ENCODE measurements at regions not wholly inside any gene's neighbourhood (a gene's known extent, or its start where the extent isn't known, plus 50 kb on each side); places are given as distances from the start of the nearest gene placed in this dataset.

DNA sequence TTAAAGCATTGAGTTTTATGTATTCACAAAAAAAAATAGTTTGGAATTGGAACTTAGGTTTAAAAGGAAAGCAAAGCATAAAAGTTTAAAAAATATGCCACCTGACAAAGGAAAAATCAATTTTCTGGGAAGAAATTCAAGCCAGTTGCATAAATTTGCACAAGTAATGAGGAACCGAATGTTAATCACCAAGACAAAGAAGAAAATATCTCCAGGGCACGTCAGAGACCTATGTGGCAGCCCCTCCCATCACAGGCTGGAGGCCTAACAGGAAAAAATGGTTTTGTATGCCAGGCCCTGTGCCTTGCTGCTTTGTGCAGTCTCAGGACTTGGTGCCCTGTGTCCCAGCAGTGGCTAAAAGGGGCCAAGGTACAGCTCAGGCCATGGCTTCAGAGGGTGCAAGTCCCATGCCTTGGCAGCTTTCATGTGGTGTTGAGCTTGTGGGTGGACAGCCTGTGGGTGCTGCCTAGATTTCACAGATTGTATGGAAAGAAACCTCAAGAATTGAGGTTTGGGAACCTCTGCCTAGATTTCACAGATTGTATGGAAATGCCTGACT lies 767.2 kb upstream of the SLC10A2 start:
- H3K4me3 Mint-ChIP-seq (ENCODE audit: unreplicated experiment), result no peak overlapping the region

DNA sequence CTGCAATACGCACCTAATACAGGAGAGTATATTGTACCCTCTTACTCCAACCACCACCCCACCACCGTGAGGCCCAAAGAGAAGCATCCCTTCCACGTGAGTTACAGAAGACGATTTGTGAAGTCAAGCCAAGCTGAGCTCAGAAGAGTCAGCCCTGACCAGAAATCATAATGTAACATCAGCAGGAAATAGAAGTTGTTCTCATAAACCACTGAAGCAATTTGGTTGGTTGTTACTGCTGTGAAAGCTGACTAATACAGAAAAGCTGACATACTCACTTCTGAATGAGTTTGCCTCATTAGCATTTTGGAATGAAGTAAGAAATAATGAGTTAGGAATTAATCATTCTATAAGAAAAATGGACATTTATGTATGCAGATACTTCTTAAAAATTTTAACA lies 749.4 kb upstream of the SLC10A2 start:
- H3K27ac Mint-ChIP-seq (ENCODE audit: unreplicated experiment), result no peak overlapping the region
- H3K36me3 Mint-ChIP-seq (ENCODE audit: low read depth), result no peaks in the 10 kb centered on the region
- no peak for DNase-seq (ENCODE audit: low spot score)
- peaks cover 17% of the 10 kb centered on the region for H3K9me3 Mint-ChIP-seq (ENCODE audit: low read depth)
- no peaks in the 10 kb centered on the region for H3K27me3 Mint-ChIP-seq (ENCODE audit: low read depth)
- H3K4me1 Mint-ChIP-seq (ENCODE audit: low read depth), result peaks cover 14% of the 10 kb centered on the region
- no peak overlapping the region for H3K4me3 Mint-ChIP-seq (ENCODE audit: unreplicated experiment)
- TF ChIP-seq, protein P1, sequence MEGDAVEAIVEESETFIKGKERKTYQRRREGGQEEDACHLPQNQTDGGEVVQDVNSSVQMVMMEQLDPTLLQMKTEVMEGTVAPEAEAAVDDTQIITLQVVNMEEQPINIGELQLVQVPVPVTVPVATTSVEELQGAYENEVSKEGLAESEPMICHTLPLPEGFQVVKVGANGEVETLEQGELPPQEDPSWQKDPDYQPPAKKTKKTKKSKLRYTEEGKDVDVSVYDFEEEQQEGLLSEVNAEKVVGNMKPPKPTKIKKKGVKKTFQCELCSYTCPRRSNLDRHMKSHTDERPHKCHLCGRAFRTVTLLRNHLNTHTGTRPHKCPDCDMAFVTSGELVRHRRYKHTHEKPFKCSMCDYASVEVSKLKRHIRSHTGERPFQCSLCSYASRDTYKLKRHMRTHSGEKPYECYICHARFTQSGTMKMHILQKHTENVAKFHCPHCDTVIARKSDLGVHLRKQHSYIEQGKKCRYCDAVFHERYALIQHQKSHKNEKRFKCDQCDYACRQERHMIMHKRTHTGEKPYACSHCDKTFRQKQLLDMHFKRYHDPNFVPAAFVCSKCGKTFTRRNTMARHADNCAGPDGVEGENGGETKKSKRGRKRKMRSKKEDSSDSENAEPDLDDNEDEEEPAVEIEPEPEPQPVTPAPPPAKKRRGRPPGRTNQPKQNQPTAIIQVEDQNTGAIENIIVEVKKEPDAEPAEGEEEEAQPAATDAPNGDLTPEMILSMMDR (IDR thresholded peaks at IDR 0.05), result no peak

More for the DNA sequence above, 767.2 kb upstream of the SLC10A2 start:
- H3K36me3 Mint-ChIP-seq (ENCODE audit: low read depth), result peaks cover 5% of the 10 kb centered on the region
- H3K9me3 Mint-ChIP-seq (ENCODE audit: low read depth), result peaks cover 15% of the 10 kb centered on the region
- DNase-seq (ENCODE audit: low spot score), result no peak
- TF ChIP-seq, protein P1 (IDR thresholded peaks at IDR 0.05), result no peak
- peaks cover 3% of the 10 kb centered on the region for H3K4me1 Mint-ChIP-seq (ENCODE audit: low read depth)
- H3K27me3 Mint-ChIP-seq (ENCODE audit: low read depth), result no peaks in the 10 kb centered on the region
- no peak overlapping the region for H3K27ac Mint-ChIP-seq (ENCODE audit: unreplicated experiment)

DNA sequence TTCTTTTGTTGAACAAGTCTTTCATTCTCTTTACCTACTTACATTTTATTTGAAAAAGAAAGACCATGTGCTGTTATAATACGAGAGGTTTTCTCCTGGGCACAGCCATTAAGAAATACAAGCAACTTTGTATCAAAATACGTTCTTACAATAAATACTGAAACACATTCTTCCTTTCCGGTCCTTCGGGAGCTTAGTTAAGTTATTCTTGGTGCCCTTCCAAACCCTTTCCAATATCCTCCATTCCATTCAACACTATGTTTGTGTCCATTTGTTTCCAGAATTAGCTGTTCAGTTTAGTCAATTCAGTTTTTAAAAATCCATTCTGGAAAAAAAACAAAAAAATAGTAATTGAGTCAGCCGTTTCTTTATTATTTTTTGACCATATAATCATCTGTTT lies 746.8 kb upstream of the SLC10A2 start:
- Mint-ChIP-seq H3K4me1 (ENCODE audit: low read depth) (peaks cover 14% of the 10 kb centered on the region), H3K9me3 (ENCODE audit: low read depth) (peaks cover 14% of the 10 kb centered on the region), H3K4me3 (ENCODE audit: unreplicated experiment) (no peak overlapping the region), H3K27me3 (ENCODE audit: low read depth) (no peaks in the 10 kb centered on the region), H3K36me3 (ENCODE audit: low read depth) (no peaks in the 10 kb centered on the region), H3K27ac (ENCODE audit: unreplicated experiment) (no peak overlapping the region)
- DNase-seq (ENCODE audit: low spot score), result no peak
- TF ChIP-seq, protein P1 (IDR thresholded peaks at IDR 0.05), result no peak

DNA sequence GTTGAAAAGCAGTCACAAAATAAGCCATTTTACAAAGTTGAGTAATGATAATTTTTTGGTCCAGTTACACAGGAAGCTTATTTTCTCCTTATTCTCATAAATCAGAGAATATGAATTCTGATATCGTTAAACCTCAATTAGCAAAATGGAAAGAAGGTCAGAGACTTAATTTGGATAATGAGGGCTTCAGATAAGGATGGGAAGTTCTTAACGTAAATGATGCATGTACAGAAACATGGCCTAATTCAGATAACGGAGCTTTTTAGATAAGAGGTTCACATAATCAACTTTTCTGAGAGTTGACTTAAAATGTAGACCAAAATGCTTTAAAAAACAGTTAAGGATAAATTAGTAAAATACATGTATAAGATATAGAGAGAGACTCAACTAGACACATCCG lies 746.3 kb upstream of the SLC10A2 start:
- H3K36me3 Mint-ChIP-seq (ENCODE audit: low read depth), result no peaks in the 10 kb centered on the region
- peaks cover 14% of the 10 kb centered on the region for H3K4me1 Mint-ChIP-seq (ENCODE audit: low read depth)
- DNase-seq (ENCODE audit: low spot score), result no peak
- no peak overlapping the region for H3K4me3 Mint-ChIP-seq (ENCODE audit: unreplicated experiment)
- H3K27me3 Mint-ChIP-seq (ENCODE audit: low read depth), result no peaks in the 10 kb centered on the region
- TF ChIP-seq, protein P1 (IDR thresholded peaks at IDR 0.05), result no peak
- H3K27ac Mint-ChIP-seq (ENCODE audit: unreplicated experiment), result no peak overlapping the region
- H3K9me3 Mint-ChIP-seq (ENCODE audit: low read depth), result peaks cover 14% of the 10 kb centered on the region

DNA sequence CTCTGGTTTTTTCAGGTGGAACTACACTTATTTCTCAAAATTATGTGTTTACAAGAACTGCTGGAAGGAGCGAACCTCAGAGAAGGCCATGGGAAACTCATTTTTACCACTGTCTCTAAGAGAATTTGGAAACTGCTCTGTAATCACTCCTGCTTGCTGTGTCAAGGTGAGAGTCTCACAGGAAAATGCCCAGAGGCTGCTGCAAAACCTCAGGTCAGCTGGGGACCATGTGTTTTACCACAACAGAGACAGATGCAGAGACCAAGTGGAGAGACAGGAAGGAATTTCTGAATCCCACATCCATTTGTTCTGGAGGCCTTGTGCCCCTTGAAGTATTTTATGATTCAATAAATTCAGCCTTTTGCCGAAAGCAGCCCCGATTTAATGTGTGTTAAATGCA lies 743.8 kb upstream of the SLC10A2 start:
- H3K4me3 Mint-ChIP-seq (ENCODE audit: unreplicated experiment), result no peak overlapping the region
- H3K4me1 Mint-ChIP-seq (ENCODE audit: low read depth), result peaks cover 14% of the 10 kb centered on the region
- no peak overlapping the region for H3K27ac Mint-ChIP-seq (ENCODE audit: unreplicated experiment)
- TF ChIP-seq, protein P1 (IDR thresholded peaks at IDR 0.05), result no peak
- no peak for DNase-seq (ENCODE audit: low spot score)
- no peaks in the 10 kb centered on the region for H3K36me3 Mint-ChIP-seq (ENCODE audit: low read depth)
- no peaks in the 10 kb centered on the region for H3K27me3 Mint-ChIP-seq (ENCODE audit: low read depth)
- peaks cover 11% of the 10 kb centered on the region for H3K9me3 Mint-ChIP-seq (ENCODE audit: low read depth)

All from chondrocyte (in vitro differentiated cells).